ENCODE measurements at regions not wholly inside any gene's neighbourhood (a gene's known extent, or its start where the extent isn't known, plus 50 kb on each side); places are given as distances from the start of the nearest gene placed in this dataset.
A peak's percentile ranks its signal among the peaks of the same experiment; 100 is the strongest.

GRCh38 chr1:212205006-212205405, 80.2 kb upstream of the PPP2R5A start:
- Histone ChIP-seq H3K4me1 (replicated peaks in 1 of 2) (peaks cover 0 to 5% of the 10 kb centered on the region in 2 donors), H3K4me3 (no peak overlapping the region), H3K27ac (no peak overlapping the region)
- in situ Hi-C loops (cut with MboI; ENCODE audit: low pct_unique_long_range_greater_than_20kb in 2 of 9, low sequenced_read_pairs in 9 of 9, unreplicated experiment in 9 of 9), result no loop called here
- 33 to 100% (median 90%) methylated on average over 1 of the region's 1 CpG; no CpG with 5 or more reads in 7 of the 10 experiments for WGBS, 10 experiments
- no peak for ATAC-seq (replicated peaks in 6 of 8)

- Histone ChIP-seq H3K4me3 (no peak overlapping the region), H3K27ac (no peak overlapping the region), H3K4me1 (replicated peaks in 1 of 2) (peaks cover 0 to 5% of the 10 kb centered on the region in 2 donors)
- ATAC-seq (replicated peaks in 6 of 8), result no peak
- 69 to 89% (median 81%) methylated on average over 1 to 5 of the region's 5 CpGs; no CpG with 5 or more reads in 3 of the 10 experiments for WGBS, 10 experiments
- in situ Hi-C loops (cut with MboI; ENCODE audit: low pct_unique_long_range_greater_than_20kb in 2 of 9, low sequenced_read_pairs in 9 of 9, unreplicated experiment in 9 of 9), result no loop called here
Observed at GRCh38 chr1:212205843-212206242, 79.4 kb upstream of the PPP2R5A start.

DNA sequence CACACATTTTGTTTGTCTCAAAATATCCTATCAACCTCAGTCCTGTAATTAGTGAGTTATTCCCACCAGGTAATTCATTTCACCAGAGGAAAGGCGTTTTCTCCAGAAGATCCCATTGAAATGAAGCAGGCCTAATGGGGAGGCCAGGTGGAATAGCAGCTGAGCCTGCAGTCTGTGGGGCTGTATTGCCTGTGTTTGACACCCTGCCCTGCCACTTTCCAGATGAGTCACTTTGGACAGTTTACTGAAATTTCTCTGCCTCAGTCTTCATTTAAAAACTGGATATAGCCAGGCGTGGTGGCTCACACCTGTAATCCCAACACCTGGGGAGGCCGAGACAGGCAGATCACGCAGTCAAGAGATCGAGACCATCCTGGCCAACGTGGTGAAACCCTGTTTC, 78.1 kb upstream of the PPP2R5A start:
- Histone ChIP-seq H3K4me1 (replicated peaks in 1 of 2) (peaks cover 0 to 5% of the 10 kb centered on the region in 2 donors), H3K4me3 (no peak overlapping the region), H3K27ac (no peak overlapping the region)
- in situ Hi-C loops (cut with MboI; ENCODE audit: low pct_unique_long_range_greater_than_20kb in 2 of 9, low sequenced_read_pairs in 9 of 9, unreplicated experiment in 9 of 9), result no loop called here
- peak in 3 of 8 experiments; percentile 16 to 33 (median 30) for ATAC-seq (replicated peaks in 6 of 8)
- 41 to 94% (median 85%) methylated on average over 1 to 6 of the region's 6 CpGs for WGBS, 10 experiments

- WGBS, 10 experiments, result 60 to 100% (median 88%) methylated on average over 1 to 5 of the region's 5 CpGs; no CpG with 5 or more reads in 1 of the 10 experiments
- in situ Hi-C loops (cut with MboI; ENCODE audit: low pct_unique_long_range_greater_than_20kb in 2 of 9, low sequenced_read_pairs in 9 of 9, unreplicated experiment in 9 of 9), result no loop called here
- ATAC-seq (replicated peaks in 6 of 8), result no peak
- H3K27ac ChIP-seq, result no peak overlapping the region
- H3K4me1 ChIP-seq (replicated peaks in 1 of 2), result peaks cover 5 to 7% of the 10 kb centered on the region in 2 donors
- H3K4me3 ChIP-seq, result no peak overlapping the region
Observed at GRCh38 chr1:212207822-212208520, 77.2 kb upstream of the PPP2R5A start.

DNA sequence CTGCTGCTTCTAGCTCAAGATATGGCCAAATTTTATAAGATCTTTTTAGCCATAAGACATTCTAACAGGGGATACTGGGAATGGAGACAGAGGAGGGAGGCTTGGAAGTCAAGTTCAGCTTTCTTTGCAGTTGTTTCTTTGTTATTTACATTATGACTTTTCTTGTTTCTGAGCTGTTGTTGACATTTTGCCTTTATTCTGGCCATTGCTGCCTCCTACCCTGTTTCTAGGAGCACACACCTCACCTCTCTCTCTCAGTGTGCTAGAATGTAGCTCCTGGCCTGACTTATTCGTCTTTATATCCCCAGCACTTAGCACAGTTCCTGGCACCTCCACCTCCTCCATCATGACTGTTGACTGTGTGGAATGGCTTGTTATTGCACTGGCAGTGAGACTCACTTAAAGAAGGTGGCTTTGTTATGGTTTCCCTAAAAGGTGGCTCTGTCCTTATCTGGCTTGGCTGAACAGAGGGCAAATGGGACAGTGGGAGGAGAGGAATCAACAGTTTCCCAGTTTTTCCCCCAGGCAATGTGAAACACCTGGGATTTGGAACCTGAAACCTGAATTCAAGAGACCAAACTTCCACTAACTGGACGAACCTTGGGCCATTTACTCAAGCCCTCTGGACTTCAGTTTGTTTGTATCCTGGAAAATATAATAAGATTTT, 76.1 kb upstream of the PPP2R5A start:
- H3K4me1 ChIP-seq (replicated peaks in 1 of 2), result peaks cover 0 to 8% of the 10 kb centered on the region in 2 donors
- 20 to 100% (median 58%) methylated on average over 1 to 2 of the region's 2 CpGs; no CpG with 5 or more reads in 1 of the 10 experiments for WGBS, 10 experiments
- H3K4me3 ChIP-seq, result no peak overlapping the region
- H3K27ac ChIP-seq, result no peak overlapping the region
- in situ Hi-C loops (cut with MboI; ENCODE audit: low pct_unique_long_range_greater_than_20kb in 2 of 9, low sequenced_read_pairs in 9 of 9, unreplicated experiment in 9 of 9), result no loop called here
- no peak for ATAC-seq (replicated peaks in 6 of 8)

DNA sequence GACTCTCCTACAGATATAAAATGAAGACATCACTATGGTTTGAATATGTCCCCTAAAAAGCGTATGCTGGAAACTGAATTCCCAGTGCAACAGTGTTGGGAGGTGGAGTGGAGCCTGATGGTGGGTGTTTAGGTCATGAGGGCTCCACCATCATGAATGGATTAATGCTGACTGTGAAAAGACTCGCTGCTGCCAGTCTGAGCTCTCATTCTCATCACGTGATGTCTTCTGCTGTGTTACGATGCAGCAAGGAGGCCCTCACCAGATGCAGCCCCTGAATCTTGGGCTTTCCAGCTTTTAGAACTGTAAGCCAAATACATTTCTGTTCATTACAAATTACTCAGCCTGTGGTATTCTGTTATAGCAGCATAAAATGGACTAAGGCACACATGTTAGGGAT, 73.8 kb upstream of the PPP2R5A start:
- no peak for ATAC-seq (replicated peaks in 6 of 8)
- Histone ChIP-seq H3K4me3 (no peak overlapping the region), H3K27ac (no peak overlapping the region), H3K4me1 (replicated peaks in 1 of 2) (peaks cover 0 to 8% of the 10 kb centered on the region in 2 donors)
- WGBS, 10 experiments, result 0 to 100% (median 94%) methylated on average over 1 to 4 of the region's 4 CpGs
- in situ Hi-C loops (cut with MboI; ENCODE audit: low pct_unique_long_range_greater_than_20kb in 2 of 9, low sequenced_read_pairs in 9 of 9, unreplicated experiment in 9 of 9), result no loop called here

DNA sequence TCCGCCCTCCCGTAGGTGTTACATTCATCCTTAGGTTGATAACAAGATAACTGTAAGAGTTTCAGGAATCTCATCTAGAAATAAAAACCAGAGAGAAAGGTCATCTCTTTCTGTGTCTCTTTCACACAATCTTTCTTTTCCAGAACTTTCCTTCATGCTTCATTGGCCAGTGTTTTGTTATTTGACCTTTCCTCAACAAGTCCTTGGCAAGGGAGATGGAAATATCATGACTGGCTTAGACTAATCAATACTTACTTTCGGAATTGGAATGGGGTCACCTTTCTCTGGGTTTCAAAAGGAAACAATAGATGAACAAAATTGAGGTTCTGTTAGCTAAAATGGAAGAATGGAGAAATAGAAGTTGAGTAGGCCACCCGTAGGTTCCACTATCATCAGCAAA, 72.9 kb upstream of the PPP2R5A start:
- peaks cover 0 to 8% of the 10 kb centered on the region in 2 donors for H3K4me1 ChIP-seq (replicated peaks in 1 of 2)
- 75 to 100% (median 93%) methylated on average over 2 to 4 of the region's 4 CpGs for WGBS, 10 experiments
- H3K4me3 ChIP-seq, result no peak overlapping the region
- H3K27ac ChIP-seq, result no peak overlapping the region
- no peak for ATAC-seq (replicated peaks in 6 of 8)
- in situ Hi-C loops (cut with MboI; ENCODE audit: low pct_unique_long_range_greater_than_20kb in 2 of 9, low sequenced_read_pairs in 9 of 9, unreplicated experiment in 9 of 9), result no loop called here

DNA sequence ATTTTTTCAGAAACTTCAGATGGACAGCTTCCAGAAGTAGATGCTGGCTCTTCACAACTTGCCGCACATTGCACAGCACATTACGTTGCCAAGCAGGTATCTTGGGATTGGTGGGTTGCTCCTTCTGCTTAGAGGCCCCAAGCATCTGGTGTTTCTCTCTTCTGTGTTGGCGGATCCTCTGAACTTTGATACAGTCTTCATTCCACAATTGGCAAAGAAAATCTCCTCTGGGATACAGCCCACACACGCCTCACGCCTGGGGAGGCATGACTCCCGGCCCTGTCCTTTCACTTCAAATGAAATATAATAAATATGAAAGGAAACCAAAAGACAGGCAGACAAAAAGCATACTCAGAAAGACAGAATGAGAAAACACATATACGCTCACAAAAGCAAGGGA, 72.3 kb upstream of the PPP2R5A start:
- no peak overlapping the region for H3K4me3 ChIP-seq
- no peak overlapping the region for H3K27ac ChIP-seq
- peaks cover 0 to 8% of the 10 kb centered on the region in 2 donors for H3K4me1 ChIP-seq (replicated peaks in 1 of 2)
- in situ Hi-C loops (cut with MboI; ENCODE audit: low pct_unique_long_range_greater_than_20kb in 2 of 9, low sequenced_read_pairs in 9 of 9, unreplicated experiment in 9 of 9), result no loop called here
- no peak for ATAC-seq (replicated peaks in 6 of 8)
- whole genome bisulfite sequencing, 10 experiments, result 20 to 100% (median 64%) methylated on average over 1 to 7 of the region's 7 CpGs

DNA sequence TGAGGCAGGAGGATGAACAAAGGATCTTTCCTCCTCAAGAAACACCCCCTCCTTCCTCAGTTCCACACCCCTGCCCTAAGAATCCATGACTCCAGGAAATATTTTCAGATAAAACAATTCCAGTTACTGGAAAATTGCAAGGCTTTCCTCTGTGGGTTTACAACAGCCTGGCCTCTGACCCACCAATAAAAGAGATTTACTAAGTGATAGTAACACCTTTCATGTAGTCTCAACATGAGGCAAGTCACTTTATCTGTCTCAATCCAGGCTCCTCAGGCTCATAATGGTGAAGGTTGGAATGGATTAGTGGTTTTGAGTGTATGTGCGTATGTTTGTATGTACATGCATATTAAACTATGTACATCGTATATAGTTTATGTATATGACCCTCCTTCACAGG, 71.4 kb upstream of the PPP2R5A start:
- peaks cover 0 to 8% of the 10 kb centered on the region in 2 donors for H3K4me1 ChIP-seq (replicated peaks in 1 of 2)
- 20 to 100% (median 100%) methylated on average over 1 to 2 of the region's 2 CpGs; no CpG with 5 or more reads in 3 of the 10 experiments for WGBS, 10 experiments
- no peak overlapping the region for H3K4me3 ChIP-seq
- no peak overlapping the region for H3K27ac ChIP-seq
- peak in 1 of 8 experiments; percentile 83 for ATAC-seq (replicated peaks in 6 of 8)
- in situ Hi-C loops (cut with MboI; ENCODE audit: low pct_unique_long_range_greater_than_20kb in 2 of 9, low sequenced_read_pairs in 9 of 9, unreplicated experiment in 9 of 9), result no loop called here

- 0% methylated on average over 1 of the region's 1 CpG; no CpG with 5 or more reads in 9 of the 10 experiments for WGBS, 10 experiments
- Histone ChIP-seq H3K27ac (no peak overlapping the region), H3K4me1 (replicated peaks in 1 of 2) (peaks cover 0 to 8% of the 10 kb centered on the region in 2 donors), H3K4me3 (no peak overlapping the region)
- in situ Hi-C loops (cut with MboI; ENCODE audit: low pct_unique_long_range_greater_than_20kb in 2 of 9, low sequenced_read_pairs in 9 of 9, unreplicated experiment in 9 of 9), result no loop called here
- ATAC-seq (replicated peaks in 6 of 8), result no peak
Observed at GRCh38 chr1:212214325-212214724, 70.9 kb upstream of the PPP2R5A start.

DNA sequence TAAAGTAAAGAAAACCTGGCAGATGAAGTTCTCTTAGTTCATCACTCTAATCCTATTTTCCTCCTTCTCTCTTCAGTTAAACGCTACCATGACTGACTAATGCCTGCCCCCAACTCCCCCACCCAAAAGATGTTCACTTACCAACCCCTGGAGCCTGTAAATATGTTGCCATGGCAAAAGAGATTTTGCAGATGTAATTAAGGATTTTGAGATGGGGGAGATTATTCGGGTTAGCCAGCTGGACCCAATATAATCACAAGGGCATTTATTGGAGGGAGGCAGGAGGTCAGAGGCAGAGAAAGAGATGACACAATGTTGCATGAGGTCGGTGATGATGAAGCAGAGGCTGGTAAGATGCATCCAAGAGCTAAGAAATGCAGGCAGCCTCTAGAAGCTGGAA, 69.3 kb upstream of the PPP2R5A start:
- in situ Hi-C loops (cut with MboI; ENCODE audit: low pct_unique_long_range_greater_than_20kb in 2 of 9, low sequenced_read_pairs in 9 of 9, unreplicated experiment in 9 of 9), result no loop called here
- peaks cover 0 to 8% of the 10 kb centered on the region in 2 donors for H3K4me1 ChIP-seq (replicated peaks in 1 of 2)
- no peak overlapping the region for H3K27ac ChIP-seq
- H3K4me3 ChIP-seq, result no peak overlapping the region
- ATAC-seq (replicated peaks in 6 of 8), result no peak
- 75 to 95% (median 85%) methylated on average over 1 to 3 of the region's 3 CpGs; no CpG with 5 or more reads in 6 of the 10 experiments for WGBS, 10 experiments

- in situ Hi-C loops (cut with MboI; ENCODE audit: low pct_unique_long_range_greater_than_20kb in 2 of 9, low sequenced_read_pairs in 9 of 9, unreplicated experiment in 9 of 9), result no loop called here
- WGBS, 10 experiments, result 80 to 100% (median 87%) methylated on average over 1 to 3 of the region's 3 CpGs; no CpG with 5 or more reads in 5 of the 10 experiments
- H3K27ac ChIP-seq, result no peak overlapping the region
- ATAC-seq (replicated peaks in 6 of 8), result no peak
- peaks cover 0 to 4% of the 10 kb centered on the region in 2 donors for H3K4me1 ChIP-seq (replicated peaks in 1 of 2)
- no peak overlapping the region for H3K4me3 ChIP-seq
Observed at GRCh38 chr1:212217633-212218032, 67.6 kb upstream of the PPP2R5A start.

- Histone ChIP-seq H3K4me3 (no peak overlapping the region), H3K27ac (no peak overlapping the region), H3K4me1 (replicated peaks in 1 of 2) (no peaks in the 10 kb centered on the region)
- in situ Hi-C loops (cut with MboI; ENCODE audit: low pct_unique_long_range_greater_than_20kb in 2 of 9, low sequenced_read_pairs in 9 of 9, unreplicated experiment in 9 of 9), result no loop called here
- ATAC-seq (replicated peaks in 6 of 8), result no peak
- WGBS, 10 experiments, result 0 to 72% (median 63%) methylated on average over 1 to 4 of the region's 4 CpGs; no CpG with 5 or more reads in 1 of the 10 experiments
Observed at GRCh38 chr1:212218065-212218464, 67.1 kb upstream of the PPP2R5A start.

All from motor neuron (in vitro differentiated cells).